CD1c-positive myeloid dendritic cell (primary cell): ENCODE measurements at regions not wholly inside any gene's neighbourhood (a gene's known extent, or its start where the extent isn't known, plus 50 kb on each side); places are given as distances from the start of the nearest gene placed in this dataset.
A peak's percentile ranks its signal among the peaks of the same experiment; 100 is the strongest.
"Not testable (repeated sequence)": the region's sequence is repeated elsewhere in the genome, so short reads cannot be mapped to it uniquely, and the experiment has no call there.

Source experiments
- DNase-seq: peaks from one replicate; pipeline ENCODE4 v3.0.0-alpha.2; 2016; ENCODE audit errors: extremely low spot score

DNA sequence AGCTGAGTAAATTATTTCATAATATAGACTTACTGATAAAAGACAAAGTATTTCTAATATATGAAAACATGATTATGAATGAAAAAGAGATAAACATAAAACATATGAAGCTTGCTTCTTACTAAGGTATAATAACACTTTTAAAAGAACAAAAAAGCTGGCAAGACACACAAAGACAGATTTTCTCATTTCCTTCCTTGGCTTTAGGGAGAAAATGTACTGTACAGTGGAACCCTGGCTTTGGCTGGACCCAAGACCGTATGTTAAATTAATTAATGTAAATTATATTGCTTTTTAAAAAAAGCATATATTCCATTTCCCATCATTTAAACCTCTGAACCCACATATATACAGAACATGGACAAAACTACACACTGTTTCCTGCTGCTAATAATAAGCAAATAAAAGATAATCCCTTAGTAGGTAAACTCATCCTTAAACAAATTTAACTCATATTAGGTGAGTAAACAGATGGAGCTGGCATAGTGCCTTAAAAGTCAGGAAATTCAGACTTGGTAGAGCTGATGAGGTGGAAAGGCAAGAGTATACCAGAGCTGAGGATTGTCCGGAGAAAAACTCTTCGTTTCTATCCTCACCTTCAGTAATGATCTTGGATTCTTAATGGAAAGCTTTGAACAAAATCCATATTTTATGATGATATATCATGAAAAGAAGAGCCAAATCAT is 1016.4 kb upstream of the KCND2 start:
- DNase-seq = no peak

DNA sequence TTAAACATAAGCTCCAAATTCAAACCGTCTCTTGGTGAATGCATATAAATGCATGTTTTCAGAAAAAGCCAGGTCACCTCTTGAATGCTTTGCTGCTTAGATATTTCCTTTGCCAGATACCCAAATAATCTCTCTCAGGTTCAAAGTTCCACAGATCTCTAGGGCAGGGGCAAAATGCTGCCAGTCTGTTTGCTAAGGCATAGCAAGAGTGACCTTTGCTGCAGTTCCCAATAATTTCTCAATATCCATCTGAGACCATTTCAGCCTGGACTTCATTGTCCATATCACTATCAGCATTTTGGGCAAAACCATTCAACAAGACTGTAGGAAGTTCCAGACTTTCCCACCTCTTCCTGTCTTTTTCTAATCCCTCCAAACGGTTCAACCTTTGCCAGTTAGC is 1006.2 kb upstream of the KCND2 start:
- DNase-seq = not testable (repeated sequence)

DNA sequence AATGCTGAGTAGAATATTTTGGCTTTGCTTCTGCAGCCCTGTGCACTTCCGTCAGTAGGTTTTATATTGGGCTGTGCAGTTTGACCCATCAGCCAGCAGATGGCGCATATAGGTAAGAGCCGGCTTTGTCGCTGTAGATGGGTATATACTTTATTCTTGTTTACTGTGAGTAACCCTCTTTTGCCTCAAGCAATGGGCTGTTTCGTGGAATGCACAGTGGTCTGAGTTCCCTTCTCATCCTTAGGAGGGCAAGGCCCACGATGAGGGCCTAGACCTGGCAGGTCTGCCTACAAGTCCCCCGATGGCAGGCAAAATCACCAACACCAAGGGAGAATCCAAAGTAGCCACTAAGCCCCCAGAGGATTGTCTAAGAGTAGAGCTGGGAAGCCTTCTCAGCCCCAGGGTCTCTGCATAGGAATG is 1002.9 kb upstream of the KCND2 start:
- DNase-seq = peak; percentile 57

DNA sequence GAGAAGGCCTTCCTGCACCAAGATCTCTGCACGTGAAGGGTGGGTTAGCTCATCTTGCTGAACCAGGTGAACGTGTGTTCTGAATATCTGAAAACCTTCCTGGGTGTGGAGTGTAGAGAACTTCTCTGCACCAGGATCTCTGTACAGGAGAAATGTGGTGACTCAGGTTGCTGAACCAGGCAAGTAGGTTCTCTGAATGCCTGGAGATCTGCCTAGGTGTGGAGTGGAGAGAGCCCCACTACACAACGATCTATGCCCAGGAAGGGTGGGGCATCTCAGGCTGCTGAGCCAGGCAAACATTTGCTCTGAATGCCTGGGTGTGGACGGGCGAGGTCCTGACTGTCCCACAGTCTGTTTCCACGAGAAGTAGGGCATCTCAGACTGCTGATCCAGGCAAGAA is 1002.3 kb upstream of the KCND2 start:
- no peak for DNase-seq

DNA sequence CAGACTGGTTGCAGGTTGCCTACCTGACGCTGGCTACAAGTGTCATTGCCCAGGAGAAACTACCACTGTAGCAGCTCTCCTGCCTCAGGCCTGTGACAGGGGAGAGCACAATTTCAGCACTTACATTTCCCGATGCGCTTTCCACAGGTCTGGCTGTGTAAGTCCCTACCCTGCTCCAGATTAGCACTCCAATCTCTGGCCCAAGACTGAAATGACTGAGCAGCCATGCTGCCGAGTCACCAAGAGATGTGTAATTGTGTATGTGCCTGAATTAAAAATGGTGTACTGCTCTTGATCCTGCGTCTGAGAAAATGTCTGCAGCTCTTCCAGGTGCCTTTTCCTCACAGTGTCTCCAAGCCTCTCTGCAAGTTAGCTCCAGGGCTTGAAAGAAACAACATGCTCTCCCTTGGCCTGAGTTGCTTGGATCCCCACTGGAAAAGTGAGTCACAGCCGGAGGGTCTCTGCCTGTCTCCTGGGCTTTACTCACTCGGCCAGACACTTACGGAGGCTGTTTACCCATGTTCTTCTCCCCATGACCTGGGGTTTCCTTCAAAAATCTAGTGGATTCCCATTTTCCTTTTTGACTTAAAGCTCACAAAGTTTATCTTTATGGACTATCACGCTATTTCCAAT is 1001.7 kb upstream of the KCND2 start:
- no peak for DNase-seq

DNA sequence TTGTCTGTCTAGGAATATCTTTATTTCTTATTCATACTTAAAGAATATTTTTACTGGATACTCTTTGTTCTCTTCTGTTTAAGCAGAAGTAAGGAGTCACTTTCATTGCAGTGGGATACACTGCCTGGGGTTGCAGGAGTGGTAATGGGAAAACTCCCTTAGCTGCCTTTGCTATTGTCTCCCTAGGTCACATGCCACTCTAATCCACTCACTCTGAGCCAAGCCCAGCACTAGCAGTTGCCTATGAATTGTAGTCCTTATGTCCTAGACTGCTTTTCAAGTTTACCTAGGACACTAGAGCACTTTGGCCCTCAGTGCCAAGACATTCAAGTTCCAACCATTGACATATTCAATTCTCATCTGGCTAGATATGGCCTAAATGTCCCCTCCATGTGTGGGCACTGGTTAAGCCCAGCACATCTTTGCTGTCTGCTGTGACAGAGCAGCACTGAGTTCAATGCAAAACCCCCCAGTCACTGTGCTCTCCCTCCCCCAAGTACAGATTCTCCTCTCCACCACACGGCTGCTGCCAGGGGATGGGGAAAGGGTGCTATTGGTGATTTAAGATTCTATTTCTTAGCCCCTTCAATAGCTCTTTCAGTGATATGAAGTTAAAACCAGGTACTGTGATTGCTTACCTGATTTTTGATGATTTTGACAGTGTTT is 991.7 kb upstream of the KCND2 start:
- DNase-seq = no peak

DNA sequence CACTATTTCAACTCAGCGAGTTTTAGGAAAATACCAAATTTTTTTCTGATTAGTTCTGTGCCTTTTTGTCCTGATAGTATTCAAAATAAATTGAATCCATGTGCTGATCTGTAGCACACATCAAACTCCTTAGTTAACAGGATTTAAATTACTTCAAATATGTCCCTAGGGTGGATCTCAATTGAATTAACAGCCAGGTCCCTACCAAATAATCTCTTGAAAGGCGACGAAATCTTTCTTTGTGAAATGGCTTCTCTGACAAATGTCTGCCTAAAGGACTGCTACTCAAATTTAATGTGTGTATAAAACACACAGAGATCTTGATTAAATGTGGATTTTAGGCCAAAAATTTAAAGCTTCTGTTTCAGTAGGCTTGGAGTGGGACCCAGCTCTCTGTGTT is 989.6 kb upstream of the KCND2 start:
- DNase-seq = no peak

DNA sequence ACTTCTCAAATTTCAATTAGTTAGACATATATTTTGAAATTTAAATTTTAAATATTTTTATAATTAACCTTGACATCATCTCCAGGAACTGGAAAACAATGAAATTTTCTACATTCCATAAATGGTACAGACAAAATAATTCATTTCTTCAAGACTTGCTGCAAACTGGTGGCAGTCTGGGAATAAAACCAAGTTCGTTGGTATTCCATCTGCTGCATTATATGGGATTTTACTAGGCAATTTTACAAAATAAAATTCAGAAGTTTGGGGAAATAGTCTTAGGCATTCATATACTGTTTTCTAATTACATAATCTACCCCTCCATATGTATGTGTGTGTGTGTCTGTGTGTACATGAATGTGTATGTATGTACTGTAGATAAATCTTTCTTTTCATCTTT is 984.6 kb upstream of the KCND2 start:
- DNase-seq = no peak

DNA sequence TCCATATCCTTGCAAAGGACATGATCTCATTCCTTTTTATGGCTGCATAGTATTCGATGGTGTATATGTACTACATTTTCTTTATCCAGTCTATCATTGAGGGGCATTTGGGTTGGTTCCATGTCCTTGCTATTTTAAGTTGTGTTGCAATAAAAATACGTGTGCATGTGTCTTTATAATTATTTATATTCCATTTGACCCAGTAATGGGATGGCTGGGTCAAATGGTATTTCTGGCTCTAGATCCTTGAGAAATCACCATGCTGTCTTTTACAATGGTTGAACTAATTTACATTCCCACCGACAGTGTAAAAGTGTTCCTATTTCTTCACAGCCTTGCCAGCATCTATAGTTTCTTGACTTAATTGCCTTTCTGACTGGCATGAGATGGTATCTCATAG is 972.6 kb upstream of the KCND2 start:
- DNase-seq = not testable (repeated sequence)

DNA sequence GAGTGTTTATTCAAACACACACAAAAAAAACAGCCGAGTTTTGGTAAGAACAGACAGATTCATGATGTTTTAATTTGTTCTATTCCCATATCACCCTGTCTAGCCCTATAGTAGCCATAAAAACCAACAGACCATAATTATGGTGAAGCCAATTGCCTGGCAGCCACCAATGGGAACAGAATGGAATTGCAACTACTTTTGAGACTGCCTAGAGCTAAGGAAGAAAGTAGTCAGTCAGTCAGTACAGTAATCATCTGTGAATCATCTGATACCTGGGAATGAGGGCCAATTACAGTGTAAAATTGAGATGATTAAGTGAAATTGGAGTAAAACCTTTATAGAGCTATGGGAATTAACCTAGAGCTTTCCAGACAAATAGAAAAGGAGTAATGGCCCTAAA is 952.7 kb upstream of the KCND2 start:
- no peak for DNase-seq

DNA sequence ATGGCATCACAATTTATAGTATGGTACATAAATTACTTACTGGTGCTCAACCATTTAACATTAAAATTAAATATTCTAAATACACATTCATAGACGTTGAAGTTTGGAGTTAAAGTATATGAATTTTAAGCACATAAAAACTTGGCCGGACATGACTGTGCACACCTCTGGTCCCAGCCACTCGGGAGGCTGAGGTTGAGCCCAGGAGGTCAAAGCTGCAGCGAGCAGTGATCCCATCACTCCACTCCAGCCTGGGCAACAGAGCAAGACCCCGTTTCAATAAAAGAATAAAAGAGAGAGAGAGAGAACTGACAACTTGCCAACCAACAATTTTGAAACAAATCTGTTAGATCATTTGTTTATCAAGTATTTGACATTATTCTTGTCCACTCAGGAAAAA is 943.3 kb upstream of the KCND2 start:
- DNase-seq = no peak

DNA sequence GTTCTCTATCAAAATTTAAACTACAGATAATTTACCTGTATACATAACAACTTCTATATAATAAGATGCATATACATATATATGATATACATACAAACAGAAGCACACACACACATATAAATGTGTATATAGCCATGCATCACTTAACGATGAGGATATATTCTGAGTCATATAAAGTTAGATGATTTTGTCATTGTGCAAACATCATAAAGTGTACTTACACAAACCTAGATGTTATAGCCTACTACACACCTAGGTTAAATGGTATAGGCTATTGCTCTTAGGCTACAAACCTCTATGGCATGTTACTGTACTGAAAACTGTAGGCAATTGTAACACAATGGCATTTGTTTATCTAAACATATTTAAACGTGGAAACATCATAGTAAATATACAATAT is 937.6 kb upstream of the KCND2 start:
- no peak for DNase-seq

DNA sequence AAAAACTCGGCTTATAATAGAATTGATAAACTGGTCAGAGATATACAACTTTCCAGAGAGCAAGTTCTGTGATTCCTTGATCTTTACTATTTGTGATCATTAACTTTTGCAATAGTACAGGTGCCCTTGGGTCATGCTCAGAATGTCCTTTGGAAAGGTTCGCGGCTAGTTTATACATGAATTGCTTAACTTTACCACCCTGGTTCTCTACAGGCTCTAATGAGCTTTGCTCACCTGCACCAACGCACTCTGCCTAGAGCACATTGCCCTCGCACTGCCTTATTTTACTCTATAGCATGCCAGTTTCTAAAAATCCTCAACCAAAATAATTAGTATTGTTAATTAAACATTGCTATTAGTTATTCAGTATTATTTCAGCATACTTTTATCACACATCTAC is 931.2 kb upstream of the KCND2 start:
- DNase-seq = no peak

DNA sequence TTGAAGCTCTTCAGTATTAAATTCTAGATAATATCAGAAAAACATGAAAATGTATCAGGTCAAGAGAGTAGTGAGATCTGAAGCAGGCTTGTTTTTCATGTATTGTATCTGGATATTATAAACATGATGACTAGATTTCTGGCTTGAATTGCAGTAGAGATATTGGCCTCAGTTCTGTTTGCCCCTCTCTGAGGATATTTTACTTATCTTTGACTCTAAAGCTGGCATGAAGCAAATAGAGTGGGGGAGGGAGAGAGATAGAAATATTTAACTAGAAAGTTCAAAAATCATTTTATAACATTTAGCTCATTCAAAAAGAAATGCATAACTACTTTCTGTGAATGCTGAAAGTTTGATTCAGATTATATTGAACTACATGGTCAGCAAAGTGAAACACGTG is 929.7 kb upstream of the KCND2 start:
- no peak for DNase-seq

DNA sequence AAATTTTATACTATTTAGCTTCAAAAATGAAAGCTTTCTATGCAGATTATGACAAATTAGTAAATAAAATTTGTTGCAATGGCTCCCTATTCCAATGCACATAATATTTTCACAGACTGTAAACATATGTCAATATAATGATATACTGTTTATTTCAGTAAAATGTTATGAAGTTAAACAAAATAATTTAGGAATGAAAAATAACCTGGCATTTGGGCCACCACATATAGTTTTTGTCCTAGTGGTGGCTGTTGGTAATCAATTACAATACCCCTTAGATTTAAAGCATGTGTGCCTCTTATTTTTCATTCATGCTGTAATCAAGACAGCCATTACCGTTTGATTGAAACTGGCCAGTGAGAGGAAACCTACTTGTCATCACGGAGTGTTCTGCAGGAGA is 928.5 kb upstream of the KCND2 start:
- DNase-seq = no peak

DNA sequence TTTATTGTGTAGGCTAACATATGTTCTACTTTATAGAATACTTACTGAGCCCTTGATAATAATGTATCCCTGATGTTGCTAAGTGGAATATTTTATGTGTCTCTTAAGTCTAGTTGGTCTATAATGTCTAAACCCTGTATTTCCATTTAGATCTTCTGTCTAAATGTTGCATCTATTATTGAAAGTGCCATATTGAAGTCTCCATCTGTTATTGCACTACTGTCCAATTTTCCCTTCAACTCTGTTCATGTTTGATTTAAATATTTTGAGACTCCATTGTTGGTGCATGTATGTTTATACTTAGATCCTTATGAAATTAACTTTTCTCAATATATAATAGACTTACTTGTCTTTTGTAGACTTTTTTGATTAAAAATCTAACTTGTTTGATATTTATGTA is 924.5 kb upstream of the KCND2 start:
- no peak for DNase-seq

DNA sequence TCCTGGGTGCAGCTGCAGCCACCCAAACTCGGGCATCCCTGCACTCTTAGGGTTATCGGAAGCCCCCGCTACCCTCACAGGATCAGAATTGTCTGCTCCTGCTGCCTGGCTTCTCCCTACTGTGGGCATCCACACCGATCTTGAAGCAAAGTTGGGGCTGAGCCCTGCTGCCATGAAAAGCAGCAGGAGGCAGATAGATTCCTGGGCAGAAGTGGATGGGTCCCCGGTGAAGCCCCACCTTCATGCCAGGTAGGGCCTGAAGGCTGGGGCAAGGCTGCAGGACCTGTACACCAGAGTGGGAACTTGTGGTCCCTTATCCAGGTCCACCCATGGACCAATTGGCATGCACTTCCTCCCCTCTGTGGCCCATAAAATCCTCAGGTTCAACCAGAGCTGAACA is 922.6 kb upstream of the KCND2 start:
- no peak for DNase-seq

DNA sequence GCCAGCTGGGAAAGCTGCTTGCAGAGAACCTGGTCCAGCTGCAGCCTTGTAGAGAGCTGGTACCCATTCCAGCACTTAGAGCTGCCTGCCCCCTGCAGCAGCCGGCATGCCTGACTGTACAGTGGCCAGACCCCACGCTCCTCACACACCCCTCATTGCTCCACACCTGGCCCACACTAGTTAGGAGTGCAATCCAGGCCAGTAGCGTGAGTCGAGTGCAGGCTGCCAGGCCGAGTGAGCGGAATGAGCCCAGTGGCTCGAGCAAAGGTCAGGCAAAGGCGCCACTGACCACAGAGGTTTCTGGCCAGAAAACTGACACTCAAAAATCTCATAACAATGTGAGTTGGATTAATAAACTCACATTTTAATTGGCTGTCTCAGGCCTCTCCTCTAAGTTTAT is 921.7 kb upstream of the KCND2 start:
- no peak for DNase-seq

DNA sequence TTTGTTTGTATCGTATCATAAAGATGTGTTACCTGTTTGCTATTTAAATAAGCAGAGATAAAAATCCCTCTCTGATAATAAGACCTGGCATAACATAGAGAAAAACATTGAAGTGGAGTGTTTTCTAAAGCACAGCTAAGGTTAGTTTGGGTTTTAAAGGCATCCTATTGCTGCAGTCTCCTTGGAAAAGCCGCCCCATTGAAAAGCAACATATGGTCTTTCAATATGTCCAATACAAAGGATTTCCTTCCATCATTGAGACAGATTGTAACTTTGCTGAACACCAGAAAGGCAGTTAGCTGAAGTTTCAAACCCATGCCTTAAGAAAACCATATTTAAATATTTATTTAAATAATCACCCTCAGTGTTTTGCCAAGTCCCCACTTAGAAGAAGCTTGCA is 898.5 kb upstream of the KCND2 start:
- DNase-seq = no peak

DNA sequence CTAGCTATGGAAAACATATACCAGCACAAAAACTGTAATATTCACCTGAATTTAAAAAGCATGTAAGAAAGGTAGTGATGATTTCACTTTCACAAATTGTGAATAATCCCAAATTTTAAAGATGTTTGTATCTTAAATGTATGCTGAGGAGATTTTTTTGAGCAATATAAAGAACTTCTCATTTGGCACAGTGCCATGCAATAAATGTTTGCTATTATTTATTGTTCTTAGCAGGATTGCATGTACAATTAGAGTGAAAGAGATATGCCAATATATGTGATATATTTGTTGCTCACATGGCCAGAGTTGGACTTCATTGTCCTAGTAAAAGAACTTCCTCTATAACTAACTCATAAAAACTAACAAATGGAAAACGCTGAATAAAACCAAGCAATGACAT is 895.1 kb upstream of the KCND2 start:
- no peak for DNase-seq

DNA sequence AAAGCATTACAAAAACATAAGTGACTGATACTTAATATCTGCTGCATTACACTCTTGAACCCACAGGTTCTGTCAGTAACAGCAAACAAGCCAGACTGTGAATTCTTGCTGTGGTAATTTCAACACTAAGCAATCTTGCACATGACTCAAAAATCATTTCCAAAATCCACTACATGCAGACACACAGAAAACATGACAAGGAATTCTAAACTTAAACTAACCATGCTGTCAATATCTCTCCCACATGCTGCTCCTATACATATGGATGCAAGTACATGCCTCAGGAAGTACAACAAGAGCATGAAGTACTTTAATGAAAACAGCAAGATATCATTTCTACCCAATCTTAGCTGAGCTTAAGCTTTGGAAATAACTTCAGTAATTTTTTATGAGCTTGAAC is 890.2 kb upstream of the KCND2 start:
- no peak for DNase-seq

DNA sequence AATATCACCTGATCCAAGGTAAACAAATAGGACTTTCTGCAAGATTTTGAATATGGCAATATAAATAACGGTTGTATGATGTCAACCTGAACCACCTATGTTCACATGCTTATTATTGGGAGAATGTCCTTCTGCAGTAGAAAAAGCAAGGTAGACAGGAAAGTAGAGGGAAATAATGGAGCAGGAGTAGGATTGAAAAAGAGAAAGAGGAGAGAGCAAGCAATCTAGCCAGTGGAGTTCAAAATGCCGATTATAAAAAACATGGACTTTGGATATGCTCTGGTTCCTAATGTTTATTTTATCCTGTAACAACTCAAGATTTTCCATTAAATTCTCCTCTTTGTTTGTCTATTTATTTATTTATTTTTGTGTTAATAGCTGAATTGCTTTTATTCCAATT is 878.0 kb upstream of the KCND2 start:
- no peak for DNase-seq

DNA sequence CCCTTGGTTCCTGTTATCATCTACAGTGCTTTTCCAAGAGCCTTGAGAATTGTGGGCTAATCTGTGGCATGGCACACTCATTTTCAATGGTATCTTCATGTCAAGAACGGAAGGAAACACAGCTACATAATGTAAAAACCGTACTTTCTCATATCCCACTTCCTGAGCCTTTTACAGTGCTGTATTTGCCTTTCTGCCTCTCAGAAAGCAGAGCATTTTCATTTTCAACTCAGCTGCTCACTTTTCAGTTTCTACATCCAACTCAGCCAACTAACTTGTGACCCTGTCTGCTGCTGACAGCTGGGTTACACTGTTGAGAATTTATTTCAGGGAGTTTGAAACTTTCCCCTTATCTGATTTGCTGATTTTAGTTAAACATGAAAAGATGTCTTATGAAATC is 875.8 kb upstream of the KCND2 start:
- DNase-seq = no peak

DNA sequence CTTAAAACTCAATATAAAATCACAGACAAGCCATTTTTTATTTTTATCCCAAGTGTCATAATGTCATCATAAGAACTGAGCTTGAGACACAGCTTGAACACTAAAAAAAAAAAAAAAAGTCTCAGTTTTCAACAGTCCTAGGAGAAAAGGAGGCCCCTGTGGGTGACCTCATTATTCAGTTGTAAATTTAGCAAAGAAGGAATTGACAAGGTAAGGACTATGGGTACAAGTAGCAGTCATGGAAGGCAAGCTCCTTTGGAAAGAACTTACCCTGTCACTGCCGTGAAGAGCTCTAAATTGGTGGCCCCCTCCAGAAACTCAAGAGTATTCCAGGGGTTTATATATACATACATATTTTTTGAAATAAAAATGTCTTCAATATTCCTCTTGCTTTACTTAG is 864.4 kb upstream of the KCND2 start:
- no peak for DNase-seq
